Right ventricle myocardium superior (tissue), 1 donor: ENCODE measurements at regions not wholly inside any gene's neighbourhood (a gene's known extent, or its start where the extent isn't known, plus 50 kb on each side); places are given as distances from the start of the nearest gene placed in this dataset.

Experiments used
- ATAC-seq: fragments of 200-7000 bp; cut with Tn5 transposase; one replicate; pipeline ENCODE4 v1.9.1; 2020; ENCODE audit warnings: mild to moderate bottlenecking; ENCODE audit not compliant: poor library complexity
- DNase-seq: peaks from one replicate; pipeline ENCODE4 v3.0.0-alpha.2; 2020
- intact Hi-C: fragments of 100-400 bp; cut with DNase I; formaldehyde crosslinking; loops from one replicate; pipeline ENCODE4 v1.11.2; 2022
- donor health status: DM: no; HTN: yes; CAD: no; lungs with severe emphysema.

DNA sequence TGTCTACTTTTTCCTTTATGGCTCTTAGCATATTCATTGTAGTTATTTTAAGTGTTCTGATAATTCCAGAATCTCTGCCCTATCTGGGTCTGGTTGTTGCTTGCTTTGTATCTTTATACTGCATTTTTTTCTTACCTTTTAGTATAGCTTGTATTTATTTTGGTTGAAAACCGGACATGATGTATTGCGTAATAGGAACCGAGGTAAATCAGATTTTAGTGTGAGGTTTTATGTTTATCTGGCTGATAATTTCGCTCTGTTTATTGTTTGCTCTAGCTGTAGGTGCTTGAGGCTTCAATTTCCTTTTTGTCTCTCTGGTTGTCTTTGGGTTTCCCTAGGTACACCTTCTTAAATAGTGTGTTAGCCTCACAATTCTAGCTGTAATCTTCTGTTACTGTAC, 263.8 kb upstream of the LCORL start:
- ATAC-seq (no peak), DNase-seq (no peak)
- intact Hi-C loops: no loop called here

DNA sequence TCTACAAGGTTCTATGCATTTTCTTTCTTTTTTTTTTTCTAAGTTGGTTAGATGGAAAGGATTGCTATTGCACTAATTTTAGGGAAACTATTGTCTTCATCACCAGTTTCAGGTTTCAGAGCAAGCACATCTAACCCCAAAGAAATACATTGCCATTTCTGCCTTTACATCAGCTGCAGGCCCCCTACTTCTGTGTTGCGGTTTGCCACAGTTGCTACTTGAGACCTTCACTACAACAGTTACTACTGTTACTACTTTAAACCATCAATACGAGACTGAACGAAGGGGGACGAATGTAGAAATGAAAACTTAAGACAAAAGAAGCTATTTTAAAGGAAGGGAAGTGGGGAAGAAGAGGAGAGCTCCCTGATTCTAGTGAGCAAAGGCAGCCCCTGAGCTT, 256.7 kb upstream of the LCORL start:
- ATAC-seq: no peak
- intact Hi-C loops: no loop called here
- DNase-seq: no peak

DNA sequence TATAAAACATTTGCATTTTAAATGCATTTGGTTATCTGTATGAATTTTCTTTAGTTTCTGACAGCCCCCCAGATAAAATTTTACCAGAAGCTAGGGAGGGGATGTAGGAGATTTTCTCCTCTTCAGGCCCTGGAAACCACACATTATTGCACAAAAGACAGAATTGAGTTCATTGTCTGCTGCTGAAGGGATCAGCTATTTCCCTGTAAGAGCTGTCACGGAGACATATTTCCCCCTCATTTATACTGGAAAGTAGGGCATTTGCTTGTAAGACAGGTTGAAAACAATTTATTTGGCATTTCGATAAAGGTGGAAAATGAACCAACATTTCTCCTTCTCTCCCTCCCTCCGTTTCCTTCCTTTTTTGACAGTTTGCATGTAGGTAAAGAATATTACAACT, 241.3 kb upstream of the LCORL start:
- ATAC-seq: no peak
- intact Hi-C loops: no loop called here

DNA sequence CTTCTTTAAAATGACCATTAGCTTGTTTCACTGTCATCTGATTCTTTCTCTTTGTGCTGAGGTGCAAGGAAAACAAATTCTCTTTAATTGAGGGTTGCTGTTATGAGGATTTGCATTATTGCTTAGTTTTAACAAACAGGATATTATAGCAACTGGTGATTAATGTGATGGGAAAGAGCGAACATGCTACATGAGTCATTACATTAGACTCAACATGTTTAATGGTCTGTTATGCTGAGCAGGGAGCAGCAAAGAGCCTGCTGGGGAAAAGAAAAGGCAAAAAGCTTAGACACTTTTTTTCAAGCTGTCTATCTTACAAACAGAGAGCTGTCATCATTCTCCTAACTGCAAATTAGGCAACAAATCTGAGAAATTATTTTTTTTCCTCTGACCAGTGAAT, 230.5 kb upstream of the LCORL start:
- ATAC-seq (no peak), DNase-seq (no peak)
- intact Hi-C loops: no loop called here

More for the DNA sequence above, 241.3 kb upstream of the LCORL start:
- DNase-seq: no peak

DNA sequence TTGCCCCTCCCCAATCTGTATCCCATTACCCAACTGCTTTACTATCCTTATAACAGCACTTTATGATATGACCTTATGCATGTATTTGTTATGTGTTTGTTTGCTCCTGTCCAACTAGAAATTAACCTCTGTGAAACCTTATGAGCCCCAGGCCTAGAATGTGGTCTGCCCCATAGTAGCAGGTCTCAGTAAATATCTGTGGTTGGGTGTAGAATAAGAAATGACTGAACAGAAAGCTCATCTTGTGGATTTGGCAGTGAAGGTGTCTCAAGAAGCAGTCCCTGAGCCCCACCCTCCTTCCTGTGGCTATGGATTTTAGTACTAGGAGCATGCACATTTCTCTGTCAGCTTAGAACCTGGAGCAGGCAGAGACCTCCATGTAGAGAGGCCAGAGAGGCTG, 229.0 kb upstream of the LCORL start:
- ATAC-seq: no peak
- DNase-seq: no peak
- intact Hi-C loops: no loop called here

DNA sequence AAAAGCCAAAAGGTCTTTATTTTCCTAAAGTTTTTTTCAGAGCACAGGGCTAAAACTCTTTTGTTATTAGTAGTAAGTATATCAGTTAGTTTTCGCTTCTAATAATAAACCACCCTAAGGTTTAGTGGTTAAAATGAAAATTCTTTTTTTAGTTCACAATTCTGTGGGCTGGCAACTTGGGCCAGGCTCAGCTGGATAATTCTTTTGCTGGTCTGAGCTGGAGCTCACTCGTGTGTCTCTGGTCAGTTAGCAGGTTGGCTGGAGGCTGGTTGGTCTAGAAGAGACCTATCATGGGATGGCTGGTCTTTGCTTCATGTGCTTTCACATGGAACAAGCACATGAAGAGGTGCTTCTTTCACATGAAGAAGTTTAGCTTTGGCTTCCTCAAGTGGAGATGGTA, 227.1 kb upstream of the LCORL start:
- no peak for DNase-seq
- ATAC-seq: no peak
- intact Hi-C loops: no loop called here

DNA sequence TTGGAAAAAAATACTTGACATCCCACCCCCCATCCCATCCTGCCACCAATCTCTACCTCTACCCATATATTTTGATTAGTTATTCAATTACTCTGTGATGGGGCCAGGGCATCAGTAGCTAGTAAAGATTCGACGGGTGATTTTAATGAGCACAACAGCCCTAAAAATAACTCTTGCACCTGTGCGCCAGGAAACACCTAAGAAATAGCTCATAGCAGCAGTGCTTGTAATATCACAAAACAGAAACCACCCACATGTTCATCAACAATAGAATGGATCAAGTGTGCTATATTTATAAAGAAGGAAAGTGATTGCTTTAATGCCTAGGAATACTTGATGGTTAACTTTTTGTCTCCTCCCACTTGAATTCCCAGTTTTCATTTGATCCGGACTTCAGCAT, 225.6 kb upstream of the LCORL start:
- DNase-seq (no peak), ATAC-seq (no peak)
- intact Hi-C loops: no loop called here

DNA sequence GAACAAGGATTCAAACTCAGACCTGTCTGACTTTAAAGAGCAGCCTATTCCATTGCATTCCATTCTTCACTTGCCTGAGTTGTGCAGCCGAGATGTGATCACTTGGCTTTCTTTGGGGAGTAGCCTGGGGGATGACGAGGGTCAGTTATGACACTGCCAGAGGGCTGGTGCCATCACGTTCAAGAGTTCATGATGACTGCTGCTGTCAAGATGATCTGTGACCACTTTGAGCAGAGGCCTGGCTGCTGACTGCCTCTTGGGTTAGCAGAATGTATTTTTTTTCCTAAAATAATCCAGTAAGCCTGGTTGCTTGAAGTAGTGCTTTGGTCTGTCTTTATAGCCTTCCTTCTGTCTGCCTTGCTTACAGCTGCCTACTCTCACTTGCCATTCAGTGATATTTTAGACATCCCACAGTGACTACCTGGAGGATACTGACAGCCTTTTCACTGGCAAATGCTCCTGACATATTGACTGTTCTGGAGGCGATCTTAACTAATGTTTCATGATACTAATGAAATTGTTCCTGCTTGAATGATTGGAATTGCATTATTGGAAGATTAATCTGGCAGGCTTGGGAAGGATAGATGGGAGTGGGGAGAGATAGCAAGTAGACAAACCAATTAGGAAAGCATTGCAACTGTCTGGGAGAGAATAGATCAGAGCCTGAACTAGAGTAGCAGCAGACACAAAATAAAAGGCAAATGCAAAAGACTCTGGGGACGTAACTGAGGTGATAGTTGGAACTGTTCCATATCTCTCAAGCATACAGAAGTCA, 221.6 kb upstream of the LCORL start:
- DNase-seq (no peak), ATAC-seq (no peak)
- intact Hi-C loops: no loop called here

DNA sequence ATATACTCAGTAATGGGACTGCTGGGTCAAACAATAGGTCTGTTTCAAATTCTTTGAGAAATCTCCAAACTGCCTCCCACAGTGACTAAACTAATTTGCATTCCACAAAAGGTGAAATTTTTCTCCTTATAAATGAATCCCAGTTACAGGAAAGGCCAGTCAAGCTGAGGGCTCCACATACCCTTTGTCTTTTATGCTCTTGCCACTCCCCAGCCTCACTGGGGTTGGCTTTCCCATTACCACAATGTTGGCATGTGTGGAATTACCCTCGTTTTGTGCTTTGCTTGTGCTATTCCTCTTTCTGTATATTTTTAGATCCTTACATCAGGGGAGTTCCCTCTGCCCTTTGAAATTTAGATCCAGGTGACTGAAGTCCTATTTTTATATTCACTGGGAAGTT, 220.2 kb upstream of the LCORL start:
- no peak for DNase-seq
- intact Hi-C loops: no loop called here
- ATAC-seq: no peak

DNA sequence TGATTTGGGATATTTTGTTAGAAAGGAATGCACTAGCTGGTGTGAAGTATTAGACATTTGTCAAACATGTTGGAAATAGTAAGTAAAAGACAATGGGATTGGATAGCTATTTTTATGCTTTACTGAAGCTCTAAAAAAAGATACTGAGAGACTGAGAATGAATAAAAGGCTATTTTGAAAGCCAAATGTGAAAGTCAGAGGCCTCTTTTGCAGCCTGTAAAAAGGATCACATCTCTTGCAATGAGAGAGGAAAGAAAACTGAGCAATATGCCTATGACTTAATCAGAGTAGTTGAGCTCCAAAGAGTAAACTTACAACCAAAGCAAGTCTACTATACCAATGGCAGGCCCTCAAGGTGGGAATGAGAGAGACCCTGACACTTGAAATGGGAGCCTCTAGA, 212.6 kb upstream of the LCORL start:
- no peak for DNase-seq
- no peak for ATAC-seq
- intact Hi-C loops: no loop called here

DNA sequence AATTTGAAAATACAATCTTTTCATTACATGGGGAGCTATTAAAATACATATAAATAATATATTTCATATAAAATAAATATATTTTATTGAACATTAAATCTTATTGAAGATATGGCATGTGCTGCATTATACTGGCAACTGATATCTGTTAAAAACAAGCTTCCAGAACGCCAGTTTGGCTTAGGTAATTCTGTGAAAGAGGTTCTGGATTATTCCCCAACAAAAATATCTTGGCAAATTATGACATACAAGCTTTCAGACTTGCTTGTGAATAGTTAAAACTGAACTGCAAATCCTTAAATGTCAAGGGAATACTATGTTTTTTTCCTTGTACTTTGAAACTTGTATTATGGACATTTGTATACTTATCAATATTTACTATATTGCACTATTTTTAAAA, 210.2 kb upstream of the LCORL start:
- DNase-seq: no peak
- ATAC-seq: no peak
- intact Hi-C loops: no loop called here

DNA sequence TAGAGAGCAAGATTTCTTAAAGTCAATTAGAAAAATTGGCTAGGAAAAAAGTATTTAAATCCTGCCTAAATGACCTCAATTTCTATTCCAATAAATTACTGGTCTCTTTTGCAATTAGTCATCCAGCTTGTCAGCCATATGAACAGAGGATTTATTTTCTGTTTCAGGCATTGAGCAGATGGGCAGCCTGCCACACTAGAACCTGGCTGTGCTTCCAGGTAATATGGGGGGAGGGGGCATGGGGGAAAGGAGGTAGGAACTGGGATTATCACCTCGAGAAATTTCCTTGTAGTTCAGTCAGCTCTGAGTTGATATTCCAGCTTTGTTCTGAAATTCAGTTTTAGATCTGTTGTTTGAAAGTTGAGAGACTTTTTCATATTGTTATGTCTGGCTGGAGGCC, 206.3 kb upstream of the LCORL start:
- ATAC-seq: no peak
- intact Hi-C loops: no loop called here
- no peak for DNase-seq

DNA sequence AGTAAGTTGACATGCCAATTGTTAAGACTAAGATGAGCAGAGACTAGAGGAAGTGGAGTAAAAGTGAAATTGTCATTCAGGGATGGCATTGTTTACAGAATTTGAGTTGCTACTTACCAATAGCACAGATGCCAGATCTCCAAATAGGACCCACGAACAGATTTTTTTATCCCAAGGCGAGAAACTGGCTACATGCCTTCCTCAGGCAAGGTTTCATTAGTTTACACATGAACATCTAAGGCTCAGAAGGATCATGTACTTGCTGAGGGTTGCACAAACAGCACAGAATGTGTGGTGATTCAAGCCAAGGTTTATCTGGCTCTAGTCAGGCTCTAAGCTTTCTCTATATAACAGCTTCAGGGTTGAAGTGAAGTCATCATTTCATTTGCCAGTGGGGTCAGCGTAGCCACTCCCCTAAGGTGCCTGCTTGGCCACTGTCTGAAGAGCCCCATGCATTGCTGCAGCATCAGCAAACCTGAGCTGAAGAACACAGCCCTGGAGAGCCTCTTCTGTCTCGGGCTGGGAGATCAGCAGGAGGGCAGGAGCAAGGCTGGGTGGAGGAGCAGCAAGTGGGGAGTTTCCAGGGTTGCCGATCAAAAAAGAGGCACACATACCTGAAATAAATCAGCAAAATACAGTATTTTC, 193.0 kb upstream of the LCORL start:
- intact Hi-C loops: no loop called here
- DNase-seq: no peak
- ATAC-seq: no peak

DNA sequence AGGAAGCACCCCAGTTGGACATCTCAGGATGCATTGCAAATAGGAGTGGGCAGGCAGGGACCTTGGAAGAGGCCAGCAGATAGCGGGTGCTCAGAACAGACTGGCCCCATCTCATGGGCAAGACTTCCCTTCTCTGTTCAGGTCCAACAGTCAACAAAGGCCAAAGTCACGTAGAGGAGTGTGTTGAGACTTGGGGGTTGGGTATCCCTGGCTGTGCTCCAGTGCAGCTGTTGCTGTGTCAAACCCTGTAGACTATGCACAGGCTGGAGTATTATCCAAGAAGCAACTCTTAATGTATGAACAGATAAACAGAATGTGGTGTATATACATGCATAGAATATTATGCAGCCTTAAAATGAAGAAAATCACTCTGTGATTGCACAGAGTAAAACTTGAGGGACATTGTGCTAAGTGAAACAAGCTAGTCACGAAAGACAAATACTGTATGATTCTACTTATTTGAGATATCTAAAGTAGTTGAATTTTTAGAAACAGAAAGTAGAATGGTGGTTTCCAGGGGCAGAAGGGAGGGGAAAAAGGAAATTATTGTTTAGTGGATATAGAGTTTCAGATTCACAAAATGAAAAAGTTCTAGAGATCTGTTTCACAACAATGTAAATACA, 192.1 kb upstream of the LCORL start:
- intact Hi-C loops: no loop called here
- ATAC-seq (no peak), DNase-seq (no peak)

DNA sequence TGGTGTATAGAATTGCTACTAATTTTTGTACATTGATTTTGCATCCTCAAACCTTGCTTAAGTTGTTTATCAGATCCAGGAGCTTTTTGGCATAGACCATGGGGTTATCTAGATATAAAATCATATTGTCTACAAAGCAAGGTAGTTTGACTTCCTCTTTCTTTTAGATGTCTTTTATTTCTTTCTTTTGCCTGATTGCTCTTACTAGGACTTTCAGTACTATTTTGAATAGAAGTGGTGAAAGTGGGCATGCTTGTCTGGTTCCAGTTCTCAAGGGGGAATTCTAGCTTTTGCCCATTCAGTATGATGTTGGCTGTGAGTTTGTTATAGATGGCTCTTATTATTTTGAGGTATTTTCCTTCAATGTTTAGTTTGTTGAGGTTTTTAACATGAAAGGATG, 187.9 kb upstream of the LCORL start:
- intact Hi-C loops: no loop called here
- DNase-seq (no peak), ATAC-seq (no peak)

DNA sequence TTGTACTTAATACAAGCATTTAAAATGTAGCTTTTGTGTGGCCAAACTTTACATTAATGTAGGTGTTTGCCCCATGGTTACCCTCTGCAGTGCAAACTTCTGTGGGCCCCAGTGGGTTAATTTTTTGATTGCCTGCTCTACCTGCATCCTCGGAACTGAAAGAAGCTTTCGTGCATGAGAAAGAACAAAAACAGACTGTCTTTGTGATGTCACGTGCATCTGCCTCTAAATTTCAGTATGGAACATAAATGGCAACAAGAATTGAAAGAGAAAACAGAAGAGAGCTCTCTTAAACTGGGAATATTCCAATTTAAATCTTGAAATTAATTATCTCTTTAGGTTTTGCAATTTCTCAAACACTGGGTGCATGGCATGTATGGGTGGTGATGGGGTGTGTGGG, 182.4 kb upstream of the LCORL start:
- ATAC-seq (no peak), DNase-seq (no peak)
- intact Hi-C loops: no loop called here

DNA sequence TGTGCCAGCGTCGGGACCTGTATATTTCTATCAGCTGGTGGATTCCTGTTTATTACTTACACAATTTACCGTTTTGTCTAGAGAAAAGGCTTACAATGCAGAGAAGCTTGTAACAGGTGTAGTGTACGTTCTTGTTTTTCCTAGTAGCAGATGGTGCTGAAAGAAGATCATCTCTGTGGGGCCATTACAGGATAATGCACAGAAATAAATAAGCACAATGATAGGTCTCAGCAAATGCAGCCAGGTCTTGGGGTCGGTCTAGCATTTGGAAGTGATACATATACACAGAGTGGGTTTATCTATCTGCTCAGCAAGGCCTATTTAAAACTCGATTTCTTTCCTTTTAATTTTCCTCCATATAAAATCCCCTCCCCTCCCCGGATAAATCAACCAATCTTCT, 180.9 kb upstream of the LCORL start:
- ATAC-seq: no peak
- intact Hi-C loops: no loop called here
- no peak for DNase-seq

DNA sequence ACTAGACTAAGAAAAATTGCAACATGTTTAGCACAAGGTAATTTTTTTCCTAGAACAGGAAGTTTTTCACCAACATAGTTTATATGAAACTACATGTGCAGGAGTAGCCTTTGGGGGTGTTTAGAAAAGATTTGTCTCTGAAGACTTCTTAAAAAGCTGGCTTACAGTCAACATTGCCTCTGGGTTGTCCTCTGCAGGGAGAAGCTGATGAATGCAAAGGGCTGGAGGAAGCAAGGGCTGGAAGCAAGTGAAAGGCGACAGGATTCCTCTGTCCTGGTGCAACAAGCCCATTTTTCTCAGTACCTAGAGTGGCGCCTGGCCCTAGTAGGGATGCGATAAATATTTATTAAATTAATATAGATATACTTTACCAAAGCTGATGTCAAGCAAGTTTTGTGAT, 180.3 kb upstream of the LCORL start:
- no peak for DNase-seq
- ATAC-seq: no peak
- intact Hi-C loops: no loop called here

DNA sequence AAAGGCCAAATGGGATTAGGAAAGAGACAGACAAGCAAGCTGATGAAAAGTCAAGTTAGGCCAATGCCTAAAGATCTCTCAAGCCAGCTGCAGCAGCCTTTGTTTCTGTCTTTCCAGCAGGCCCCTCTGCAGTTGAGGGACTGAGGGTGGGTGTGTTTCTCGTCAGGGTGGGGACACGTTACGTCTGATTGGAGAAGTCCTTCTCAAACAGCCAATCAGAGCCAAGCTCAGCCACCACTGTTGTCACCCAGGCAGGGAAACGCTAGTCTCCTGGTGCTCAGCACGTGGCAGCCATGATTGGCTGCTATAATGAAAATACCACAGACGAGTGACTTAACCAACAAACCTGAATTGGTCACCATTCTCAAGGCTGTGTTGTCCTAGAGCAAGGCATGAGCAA, 177.1 kb upstream of the LCORL start:
- intact Hi-C loops: no loop called here

DNA sequence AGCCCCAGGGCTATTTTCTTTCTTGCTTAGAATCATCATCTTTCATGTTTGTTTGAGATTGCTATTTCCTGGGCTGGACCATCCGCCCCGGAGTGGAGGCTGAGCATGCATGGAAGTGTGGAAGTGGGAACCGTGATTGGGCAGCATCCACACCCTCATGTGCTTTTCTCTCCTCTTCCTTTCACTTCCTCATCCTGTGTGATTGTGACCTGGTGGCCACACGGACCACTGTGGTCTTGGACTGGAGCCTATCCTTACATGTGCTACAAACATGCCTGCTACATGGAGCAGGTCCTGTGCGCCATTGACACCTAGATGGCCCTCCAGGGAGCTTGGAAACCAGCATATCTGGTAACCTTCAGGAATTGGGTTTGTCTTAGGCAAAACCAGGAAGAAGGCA, 175.9 kb upstream of the LCORL start:
- ATAC-seq (no peak), DNase-seq (no peak)
- intact Hi-C loops: no loop called here

More for the DNA sequence above, 177.1 kb upstream of the LCORL start:
- ATAC-seq: no peak
- no peak for DNase-seq
